Endothelial cell of umbilical vein (primary cell): ENCODE measurements at regions not wholly inside any gene's neighbourhood (a gene's known extent, or its start where the extent isn't known, plus 50 kb on each side); places are given as distances from the start of the nearest gene placed in this dataset.

Experiments used
- BruUV-seq: library from RNA; stranded (reverse); fragments of 400-500 nt; replicated peaks from 2 replicates; lab custom pipeline; 2021; lab: Mats Ljungman, UMichigan
- CTCF ChIA-PET: fragments of 300-600, 350-600 bp; sonication (Branson Sonifier 250); formaldehyde crosslinking; loops from one replicate; lab custom pipeline; 2021; ENCODE audit warnings: antibody characterized with exemption, inconsistent platforms; lab: Charles Lee
- POLR2A ChIA-PET: fragments of 300-600, 350-600 bp; sonication (Branson Sonifier 250); formaldehyde crosslinking; loops from one replicate; lab custom pipeline; 2021; ENCODE audit warnings: antibody characterized with exemption, inconsistent platforms; lab: Charles Lee
- DNase-seq: peaks from one replicate; pipeline ENCODE4 v3.0.0-alpha.2; 2011; ENCODE audit warnings: low read depth, low spot score
- FAIRE-seq: peaks from 2 replicates; lab custom pipeline; 2011; peaks lifted over from hg19 to GRCh38; lab: Jason Lieb, UNC
- H2AFZ ChIP-seq: 2 replicates; pipeline ENCODE4 v1.6.0; 2012; ENCODE audit warnings: low read depth, low read length, control low read depth, inconsistent platforms
- H3K27ac ChIP-seq: 2 replicates; pipeline ENCODE4 v1.5.1; 2011; ENCODE audit warnings: low read depth, mild to moderate bottlenecking, control low read depth, low read length, moderate library complexity; ENCODE audit not compliant: insufficient read depth
- H3K27me3 ChIP-seq, 2 experiments: 2 replicates each; pipeline versions ENCODE4 v1.6.0 to v1.6.1; 2011; ENCODE audit warnings: low read length in 2 of 2, mixed read lengths in 1 of 2; ENCODE audit not compliant: control insufficient read depth in 2 of 2, insufficient read depth in 2 of 2
- H3K36me3 ChIP-seq, 2 experiments: 2 replicates in 1 of 2; 3 replicates in 1 of 2; pipeline ENCODE4 v1.5.1; 2011; ENCODE audit warnings: low read length in 2 of 2, mild to moderate bottlenecking in 1 of 2, moderate library complexity in 1 of 2; ENCODE audit not compliant: control insufficient read depth in 2 of 2, insufficient read depth in 2 of 2; ENCODE audit errors: extremely low read depth in 1 of 2
- H3K4me1 ChIP-seq: 3 replicates; pipeline ENCODE4 v1.5.1; 2011; ENCODE audit warnings: mild to moderate bottlenecking, low read length; ENCODE audit not compliant: control insufficient read depth, insufficient read depth; ENCODE audit errors: extremely low read depth
- H3K4me2 ChIP-seq: 2 replicates; pipeline ENCODE4 v1.6.1; 2011; ENCODE audit warnings: low read length, control low read depth, mixed read lengths; ENCODE audit not compliant: insufficient read depth
- H3K4me3 ChIP-seq, 3 experiments: fragments of 200-600 bp in 1 of 3; sonication (generic), shearing (Covaris generic) in 1 of 3; replicated peaks in 1 of 3; 2 replicates each; pipeline ENCODE4 v1.5.1; 2011 to 2016; ENCODE audit warnings: control low read depth in 3 of 3, low read length in 3 of 3, mild to moderate bottlenecking in 2 of 3, inconsistent platforms in 1 of 3, low read depth in 1 of 3, moderate library complexity in 1 of 3; ENCODE audit not compliant: insufficient read depth in 1 of 3
- H3K79me2 ChIP-seq: 2 replicates; pipeline ENCODE4 v1.6.0; 2012; ENCODE audit warnings: low read length, inconsistent platforms; ENCODE audit not compliant: control insufficient read depth, insufficient read depth
- H3K9ac ChIP-seq: replicated peaks from 2 replicates; pipeline ENCODE3; 2011; ENCODE audit warnings: low read length, control low read depth; ENCODE audit not compliant: insufficient read depth; ENCODE audit errors: extremely low read depth
- H3K9me1 ChIP-seq: replicated peaks from 3 replicates; pipeline ENCODE4 v1.6.0; 2011; ENCODE audit warnings: mild to moderate bottlenecking, low read length; ENCODE audit not compliant: control insufficient read depth, insufficient read depth; ENCODE audit errors: extremely low read depth
- H3K9me3 ChIP-seq: replicated peaks from 2 replicates; pipeline ENCODE4 v1.5.1; 2012; ENCODE audit warnings: low read length, inconsistent platforms; ENCODE audit not compliant: control insufficient read depth, insufficient read depth
- H4K20me1 ChIP-seq: replicated peaks from 2 replicates; pipeline ENCODE3; 2011; ENCODE audit warnings: mild to moderate bottlenecking, low read length; ENCODE audit not compliant: control insufficient read depth, insufficient read depth; ENCODE audit errors: extremely low read depth
- EZH2 ChIP-seq: IDR thresholded peaks from 2 replicates; pipeline ENCODE4 v1.6.1; 2012; ENCODE audit warnings: borderline replicate concordance, low read depth, mild to moderate bottlenecking, moderate library complexity, low read length, inconsistent platforms; ENCODE audit not compliant: severe bottlenecking
- FOS ChIP-seq: IDR thresholded peaks from 2 replicates; pipeline ENCODE4 v1.6.1; 2011; ENCODE audit warnings: mild to moderate bottlenecking, low read length, moderate library complexity, borderline replicate concordance; ENCODE audit not compliant: insufficient read depth
- GATA2 ChIP-seq: IDR thresholded peaks from 2 replicates; pipeline ENCODE4 v1.7.0; 2011; ENCODE audit warnings: low read depth, mild to moderate bottlenecking, moderate library complexity, mixed read lengths, low read length; ENCODE audit not compliant: insufficient read length, insufficient read depth
- JUN ChIP-seq: IDR thresholded peaks from 2 replicates; pipeline ENCODE4 v1.6.1; 2011; ENCODE audit warnings: borderline replicate concordance, low read depth; ENCODE audit not compliant: insufficient read length, insufficient read depth
- MYC ChIP-seq: IDR thresholded peaks from one replicate; pipeline ENCODE4 v1.6.1; 2011; ENCODE audit warnings: mild to moderate bottlenecking, low read depth, low read length
- POLR2A ChIP-seq: IDR thresholded peaks from 2 replicates; pipeline ENCODE4 v1.6.1; 2012; ENCODE audit warnings: low read depth, mild to moderate bottlenecking, control low read depth, low read length
- POLR2AphosphoS5 ChIP-seq: IDR thresholded peaks from 2 replicates; pipeline ENCODE4 v1.6.1; 2012; ENCODE audit warnings: low read depth, mild to moderate bottlenecking, control low read depth, low read length, moderate library complexity; ENCODE audit not compliant: insufficient read depth
- dilution Hi-C: fragments of 300-500 bp; cut with MboI; formaldehyde crosslinking; loops from one replicate; pipeline ENCODE4 v1.15.0; 2019; ENCODE audit warnings: low sequenced_read_pairs; ENCODE audit not compliant: extremely low pct_ligation_motif_present
- intact Hi-C: fragments of 100-400 bp; cut with micrococcal nuclease; formaldehyde crosslinking; loops from one replicate; pipeline ENCODE4 v1.10.0; 2022
- TF ChIP-seq, protein P1 (sequence below): IDR thresholded peaks from 2 replicates; pipeline ENCODE4 v1.6.1; 2011; ENCODE audit not compliant: insufficient read depth, insufficient read length
- TF ChIP-seq, protein P2 (sequence below), 2 donors: IDR thresholded peaks; 1 replicate in 1 of 2; 2 replicates in 1 of 2; pipeline ENCODE4 v1.5.1; 2011; ENCODE audit warnings: low read length in 2 of 2, mild to moderate bottlenecking in 2 of 2, moderate library complexity in 2 of 2, control low read depth in 1 of 2, inconsistent platforms in 1 of 2, low read depth in 1 of 2; ENCODE audit not compliant: insufficient read depth in 1 of 2; ENCODE audit errors: extremely low read depth in 1 of 2

DNA sequence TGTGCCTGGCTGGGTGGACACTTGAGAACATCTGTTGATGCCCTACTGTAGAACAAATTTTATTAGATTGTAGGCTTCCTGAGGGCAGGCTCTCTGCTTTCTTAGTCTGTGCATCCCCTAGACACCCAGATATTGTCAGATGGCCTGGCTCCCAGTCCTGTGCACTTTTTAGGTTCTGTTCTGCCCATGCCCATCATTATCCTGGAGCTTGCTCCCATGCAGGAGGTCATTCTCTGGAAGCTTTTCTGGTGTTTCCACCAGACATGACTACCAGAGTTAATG lies 213.3 kb downstream of the MYCN start:
- H3K9me1 ChIP-seq = no peaks in the 10 kb centered on the region
- ChIA-PET POLR2A (no interaction called here), CTCF (no interaction called here)
- FAIRE-seq (no peak), DNase-seq (no peak)
- intact Hi-C loops = no loop called here
- H2AFZ ChIP-seq = no peak overlapping the region
- no peak overlapping the region for H3K27ac ChIP-seq
- no peak overlapping the region for H3K9ac ChIP-seq
- no peaks in the 10 kb centered on the region for H3K36me3 ChIP-seq
- no peaks in the 10 kb centered on the region for H4K20me1 ChIP-seq
- no peak overlapping the region for H3K4me2 ChIP-seq
- H3K27me3 ChIP-seq = no peaks in the 10 kb centered on the region
- H3K4me3 ChIP-seq = no peak overlapping the region
- no peaks in the 10 kb centered on the region for H3K79me2 ChIP-seq
- TF ChIP-seq, protein P1, sequence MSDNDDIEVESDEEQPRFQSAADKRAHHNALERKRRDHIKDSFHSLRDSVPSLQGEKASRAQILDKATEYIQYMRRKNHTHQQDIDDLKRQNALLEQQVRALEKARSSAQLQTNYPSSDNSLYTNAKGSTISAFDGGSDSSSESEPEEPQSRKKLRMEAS = no peak
- TF ChIP-seq, protein P2, sequence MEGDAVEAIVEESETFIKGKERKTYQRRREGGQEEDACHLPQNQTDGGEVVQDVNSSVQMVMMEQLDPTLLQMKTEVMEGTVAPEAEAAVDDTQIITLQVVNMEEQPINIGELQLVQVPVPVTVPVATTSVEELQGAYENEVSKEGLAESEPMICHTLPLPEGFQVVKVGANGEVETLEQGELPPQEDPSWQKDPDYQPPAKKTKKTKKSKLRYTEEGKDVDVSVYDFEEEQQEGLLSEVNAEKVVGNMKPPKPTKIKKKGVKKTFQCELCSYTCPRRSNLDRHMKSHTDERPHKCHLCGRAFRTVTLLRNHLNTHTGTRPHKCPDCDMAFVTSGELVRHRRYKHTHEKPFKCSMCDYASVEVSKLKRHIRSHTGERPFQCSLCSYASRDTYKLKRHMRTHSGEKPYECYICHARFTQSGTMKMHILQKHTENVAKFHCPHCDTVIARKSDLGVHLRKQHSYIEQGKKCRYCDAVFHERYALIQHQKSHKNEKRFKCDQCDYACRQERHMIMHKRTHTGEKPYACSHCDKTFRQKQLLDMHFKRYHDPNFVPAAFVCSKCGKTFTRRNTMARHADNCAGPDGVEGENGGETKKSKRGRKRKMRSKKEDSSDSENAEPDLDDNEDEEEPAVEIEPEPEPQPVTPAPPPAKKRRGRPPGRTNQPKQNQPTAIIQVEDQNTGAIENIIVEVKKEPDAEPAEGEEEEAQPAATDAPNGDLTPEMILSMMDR (IDR thresholded peaks at IDR 0.05; ENCODE audit: extremely low read depth in 1 of 2, insufficient read depth in 1 of 2, low read depth in 1 of 2, low read length in 2 of 2) = no peak
- no peak for TF ChIP-seq JUN
- TF ChIP-seq MYC = no peak
- no peak for TF ChIP-seq FOS
- no peak for TF ChIP-seq POLR2A
- no peak for TF ChIP-seq POLR2AphosphoS5
- TF ChIP-seq GATA2 = no peak
- TF ChIP-seq EZH2 = no peak
- H3K9me3 ChIP-seq = no peaks in the 10 kb centered on the region
- H3K4me1 ChIP-seq = no peaks in the 10 kb centered on the region
- dilution Hi-C loops = no loop called here
- BruUV-seq = no TSS peak
